GM21529 (cell line): ENCODE measurements at regions not wholly inside any gene's neighbourhood (a gene's known extent, or its start where the extent isn't known, plus 50 kb on each side); places are given as distances from the start of the nearest gene placed in this dataset.
"Not testable (repeated sequence)": the region's sequence is repeated elsewhere in the genome, so short reads cannot be mapped to it uniquely, and the experiment has no call there.

ENCODE experiments used
- ATAC-seq: cut with Tn5 transposase; IDR thresholded peaks from one replicate; pipeline ENCODE4 v1.9.1; 2021; ENCODE audit not compliant: unreplicated experiment

- no peak for ATAC-seq
Measured at GRCh38 chr3:20417388-20418108, 231.5 kb upstream of the SGO1 start.

DNA sequence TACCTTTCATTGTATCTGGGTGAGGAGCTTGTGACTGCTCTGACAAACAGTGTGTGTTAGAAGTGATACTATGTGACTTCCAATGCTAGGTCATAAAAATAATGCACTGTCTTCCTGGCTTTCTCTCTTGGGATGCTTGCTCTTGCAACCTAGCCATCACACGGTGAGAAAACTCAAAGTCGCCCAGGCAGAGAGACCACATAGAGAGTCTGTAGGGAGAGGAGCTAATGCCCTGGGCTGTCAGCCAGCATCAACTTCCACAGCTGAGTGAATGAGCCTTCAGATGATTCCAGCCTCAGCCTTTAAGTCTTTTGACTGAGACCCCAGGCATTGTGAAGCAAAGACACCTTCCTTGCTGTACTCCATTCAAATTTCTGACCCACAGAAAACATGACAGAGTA lies 220.6 kb upstream of the SGO1 start:
- ATAC-seq, result no peak

GRCh38 chr3:20405744-20406143 lies 219.7 kb upstream of the SGO1 start:
- no peak for ATAC-seq

GRCh38 chr3:20405231-20405630 lies 219.2 kb upstream of the SGO1 start:
- ATAC-seq, result no peak

GRCh38 chr3:20404741-20405100 lies 218.7 kb upstream of the SGO1 start:
- no peak for ATAC-seq

DNA sequence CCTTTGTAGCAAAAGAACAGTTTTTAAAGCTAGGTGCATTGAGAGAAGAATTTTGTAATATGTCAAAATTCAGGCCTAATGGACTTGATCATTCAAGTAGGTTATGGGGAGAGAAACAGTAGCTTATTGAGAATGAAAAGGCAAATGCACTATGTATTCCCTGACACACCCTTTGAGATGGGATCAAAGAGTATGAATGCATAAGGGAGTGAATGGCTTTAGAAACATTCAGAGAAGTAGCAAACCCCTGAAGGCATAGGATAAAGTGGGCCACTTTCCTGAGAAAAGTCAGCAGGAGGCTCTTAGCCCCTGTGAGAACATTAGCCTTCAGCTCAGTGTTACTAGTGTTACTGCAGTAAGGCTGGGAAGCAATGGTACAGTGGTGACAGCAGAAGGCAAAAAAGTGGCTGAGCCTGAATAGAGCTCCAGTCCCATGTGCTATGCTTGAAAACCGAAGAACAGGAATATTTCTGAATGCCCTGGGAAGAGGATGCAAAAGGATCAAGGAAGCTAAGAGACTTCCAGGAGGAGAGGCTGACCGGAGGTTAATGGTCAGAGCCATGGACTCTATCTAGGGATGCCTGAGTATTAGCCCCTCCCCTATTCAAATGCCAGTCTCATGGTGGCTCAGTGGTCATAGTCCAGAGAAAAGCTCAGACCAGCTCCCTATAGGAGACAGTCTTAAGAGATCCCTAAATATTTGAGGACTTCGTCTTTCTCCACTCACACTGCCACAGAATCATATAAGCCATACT lies 218.2 kb upstream of the SGO1 start:
- ATAC-seq, result no peak

GRCh38 chr3:20401253-20401652 lies 215.2 kb upstream of the SGO1 start:
- no peak for ATAC-seq

DNA sequence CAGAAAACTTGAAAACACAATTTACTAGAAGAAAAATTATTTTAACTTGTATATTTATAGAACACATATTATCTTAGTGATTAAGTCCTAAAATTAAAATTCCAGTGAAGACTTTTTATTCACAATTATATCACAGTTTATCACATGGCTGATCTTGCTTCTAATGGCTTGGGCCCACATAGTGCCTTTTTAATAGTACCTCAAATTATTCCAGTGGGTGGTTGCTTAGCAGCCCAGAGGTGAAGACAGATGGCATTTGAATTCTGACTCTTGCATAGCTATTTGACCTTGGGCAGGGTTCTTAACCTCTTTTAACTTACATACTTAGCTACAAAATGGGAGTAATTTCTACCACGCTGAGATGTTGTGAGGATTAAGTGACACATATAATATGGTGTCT lies 214.7 kb upstream of the SGO1 start:
- no peak for ATAC-seq

GRCh38 chr3:20400281-20400680 lies 214.3 kb upstream of the SGO1 start:
- no peak for ATAC-seq

GRCh38 chr3:20396335-20396734 lies 210.3 kb upstream of the SGO1 start:
- no peak for ATAC-seq

DNA sequence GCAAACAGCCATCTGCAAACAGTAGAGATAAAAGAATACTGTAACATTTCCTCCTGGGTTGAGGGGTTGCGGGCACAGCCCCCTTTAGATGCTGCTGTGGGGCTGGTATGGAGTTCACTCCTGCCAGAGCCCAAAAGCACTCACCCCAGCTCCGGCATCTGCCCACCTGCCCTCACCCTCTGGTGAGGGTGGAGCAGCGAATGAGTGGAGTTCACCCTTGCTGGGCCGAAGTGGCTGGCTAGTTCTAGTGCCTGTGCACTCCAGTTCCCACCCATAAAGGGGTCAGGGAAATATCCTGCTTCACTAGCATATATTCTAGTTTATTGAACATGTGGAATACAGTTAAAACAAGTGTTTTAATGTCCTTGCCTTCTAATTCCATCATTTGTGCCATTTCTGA lies 209.7 kb upstream of the SGO1 start:
- no peak for ATAC-seq

GRCh38 chr3:20394243-20394642 lies 208.2 kb upstream of the SGO1 start:
- ATAC-seq, result no peak

GRCh38 chr3:20391644-20392043 lies 205.6 kb upstream of the SGO1 start:
- no peak for ATAC-seq

DNA sequence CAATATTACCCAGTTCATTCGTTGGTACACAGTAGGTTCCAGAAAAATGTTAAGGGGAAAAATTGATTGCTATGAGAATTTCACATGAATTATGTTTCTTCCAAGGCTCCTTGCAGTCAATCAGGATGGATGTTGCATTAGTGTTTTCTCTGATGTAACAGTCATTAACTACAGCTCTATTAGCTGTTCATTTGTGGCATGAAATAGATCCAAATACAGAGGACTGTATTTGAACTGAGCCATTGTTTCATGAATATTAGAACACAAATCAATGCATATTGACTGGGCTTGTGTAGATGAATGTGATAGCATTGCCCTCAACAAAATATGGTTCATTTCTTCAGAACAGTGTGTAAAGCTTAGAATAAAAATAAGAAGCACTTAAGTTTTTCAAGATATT lies 203.0 kb upstream of the SGO1 start:
- ATAC-seq, result no peak

- ATAC-seq, result no peak
Measured at GRCh38 chr3:20380295-20380694, 194.3 kb upstream of the SGO1 start.

GRCh38 chr3:20378315-20378714 lies 192.3 kb upstream of the SGO1 start:
- no peak for ATAC-seq

GRCh38 chr3:20376665-20377217 lies 190.7 kb upstream of the SGO1 start:
- no peak for ATAC-seq

DNA sequence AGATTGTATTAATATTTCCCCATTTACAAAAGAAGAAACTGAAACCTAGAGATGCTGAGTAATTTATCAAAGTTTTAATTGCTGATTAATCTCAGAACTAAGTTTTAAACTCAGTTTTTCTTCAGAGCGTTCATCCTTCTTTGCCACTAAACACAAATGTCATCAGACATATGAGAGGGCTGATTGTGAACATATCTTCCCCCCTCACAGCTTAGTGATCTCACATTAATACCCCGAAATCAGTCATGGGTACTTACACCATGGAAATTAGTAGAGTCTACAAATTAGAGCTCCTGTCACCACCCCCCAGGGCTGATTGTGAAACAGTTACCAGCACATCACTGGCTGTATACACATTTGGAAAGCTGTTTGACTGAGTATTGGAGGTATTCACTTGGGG lies 189.3 kb upstream of the SGO1 start:
- no peak for ATAC-seq

DNA sequence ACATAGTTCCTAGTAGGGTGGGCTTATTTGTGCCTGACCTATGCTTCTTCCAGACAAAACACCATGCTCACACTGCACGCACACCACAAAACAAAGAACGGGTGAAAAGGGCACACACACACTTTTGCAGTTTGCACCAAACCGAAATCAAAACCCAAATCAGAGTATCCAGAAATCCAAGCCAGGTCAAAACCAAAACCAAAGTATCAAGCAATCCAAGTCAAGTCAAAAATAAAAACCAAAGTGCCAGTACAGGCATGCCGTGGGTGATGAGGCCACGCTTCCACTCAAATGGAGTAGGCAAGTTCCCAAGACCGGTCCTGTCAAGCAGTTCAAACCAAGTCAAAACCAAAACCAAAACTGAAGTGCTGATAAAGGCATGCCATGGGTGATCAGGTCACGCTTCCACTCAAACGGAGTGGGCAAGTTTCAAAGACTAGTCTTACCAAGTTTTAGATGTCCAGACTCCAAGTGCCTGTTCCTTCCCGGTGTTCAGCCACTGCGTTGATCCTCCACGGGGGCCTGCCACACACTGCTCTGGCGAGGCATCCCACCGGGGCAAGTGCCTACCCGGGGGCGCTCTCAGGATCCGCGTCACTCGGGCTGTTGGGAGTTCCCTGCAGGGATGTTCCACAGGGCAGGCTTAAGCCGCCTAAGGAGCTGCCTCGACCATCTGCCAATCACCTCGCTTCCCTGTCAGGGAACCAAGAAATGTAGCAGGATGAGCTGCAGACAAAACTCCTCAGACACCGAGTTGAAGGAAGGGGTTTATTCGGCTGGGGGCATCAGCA lies 184.5 kb upstream of the SGO1 start:
- not testable (repeated sequence) for ATAC-seq

GRCh38 chr3:20361000-20361399 lies 175.0 kb upstream of the SGO1 start:
- ATAC-seq, result no peak

- no peak for ATAC-seq
Measured at GRCh38 chr3:20353286-20353685, 167.3 kb upstream of the SGO1 start.
